GM18907 (cell line): ENCODE measurements at regions not wholly inside any gene's neighbourhood (a gene's known extent, or its start where the extent isn't known, plus 50 kb on each side); places are given as distances from the start of the nearest gene placed in this dataset.

Source experiments
- ATAC-seq: cut with Tn5 transposase; IDR thresholded peaks from one replicate; pipeline ENCODE4 v1.9.1; 2021; ENCODE audit warnings: mild to moderate bottlenecking, moderate library complexity; ENCODE audit not compliant: unreplicated experiment

GRCh38 chr4:112994732-112995464 lies 54.6 kb upstream of the ANK2 start:
- no peak for ATAC-seq
